K562 (cell line): ENCODE measurements at regions not wholly inside any gene's neighbourhood (a gene's known extent, or its start where the extent isn't known, plus 50 kb on each side); places are given as distances from the start of the nearest gene placed in this dataset.

Source experiments
- ATAC-seq: fragments of 200-7000 bp; cut with Tn5 transposase; 3 replicates; pipeline ENCODE4 v1.9.1; 2020; ENCODE audit warnings: moderate library complexity
- BruUV-seq: library from RNA; stranded (reverse); fragments of 400-500 nt; replicated peaks from 2 replicates; lab custom pipeline; 2021; lab: Mats Ljungman, UMichigan
- CTCF ChIA-PET: fragments of 300-600 bp; formaldehyde crosslinking; extraction: SDS; loops from one replicate; lab custom pipeline; 2021; ENCODE audit warnings: low intra/inter-chr PET ratio; lab: Yijun Ruan, JAX
- POLR2A ChIA-PET: fragments of 300-600, 350-650 bp; sonication (Branson Sonifier 250); formaldehyde crosslinking; extraction: SDS; loops from one replicate; lab custom pipeline; 2021; ENCODE audit warnings: antibody characterized with exemption, inconsistent platforms; lab: Yijun Ruan, JAX
- DNase-seq, 4 experiments: peaks; one replicate each; pipeline versions ENCODE4 v3.0.0 to v3.0.0-alpha.2; 2011 to 2018; ENCODE audit warnings: low spot score in 3 of 4, mixed read lengths in 3 of 4; ENCODE audit errors: extremely low read depth in 1 of 4
- FAIRE-seq: peaks from 2 replicates; lab custom pipeline; 2011; peaks lifted over from hg19 to GRCh38; lab: Jason Lieb, UNC
- H2AFZ ChIP-seq: 2 replicates; pipeline ENCODE4 v1.6.0; 2011; ENCODE audit warnings: low read depth, low read length, control low read depth, inconsistent platforms
- H3K27ac ChIP-seq: fragments of 200-600 bp; 3 replicates; pipeline ENCODE4 v1.8.0; 2011; ENCODE audit warnings: low read depth, mild to moderate bottlenecking, control low read depth, inconsistent platforms, low read length, moderate library complexity, mixed read lengths; ENCODE audit errors: extremely low read depth
- H3K27me3 ChIP-seq, 2 experiments: fragments of 300-600 bp in 1 of 2; 2 replicates in 1 of 2; 3 replicates in 1 of 2; pipeline versions ENCODE4 v1.6.0 to v1.8.0; 2011; ENCODE audit warnings: inconsistent platforms in 2 of 2, low read length in 2 of 2, mild to moderate bottlenecking in 1 of 2, mixed read lengths in 1 of 2, moderate library complexity in 1 of 2; ENCODE audit not compliant: control insufficient read depth in 2 of 2, insufficient read depth in 2 of 2
- H3K36me3 ChIP-seq: fragments of 300-600 bp; 3 replicates; pipeline ENCODE4 v1.8.0; 2011; ENCODE audit warnings: mild to moderate bottlenecking, low read length, inconsistent platforms; ENCODE audit not compliant: control insufficient read depth, insufficient read depth
- H3K4me1 ChIP-seq, 2 experiments: fragments of 200-600 bp in 1 of 2; replicated peaks in 1 of 2; 2 replicates in 1 of 2; 3 replicates in 1 of 2; pipeline versions ENCODE4 v1.5.1 to v1.8.0; 2011; ENCODE audit warnings: inconsistent platforms in 2 of 2, low read length in 2 of 2, mild to moderate bottlenecking in 1 of 2, mixed read lengths in 1 of 2, moderate library complexity in 1 of 2; ENCODE audit not compliant: control insufficient read depth in 2 of 2, insufficient read depth in 2 of 2
- H3K4me2 ChIP-seq: 2 replicates; pipeline ENCODE4 v1.6.1; 2011; ENCODE audit warnings: low read length, control low read depth, inconsistent platforms, mixed read lengths; ENCODE audit not compliant: insufficient read depth
- H3K4me3 ChIP-seq: fragments of 200-600 bp; sonication (generic), shearing (Covaris generic); 2 replicates; pipeline ENCODE4 v1.5.1; 2016; ENCODE audit warnings: control low read depth, inconsistent platforms
- H3K79me2 ChIP-seq: fragments of 200-600 bp; 3 replicates; pipeline ENCODE4 v1.8.0; 2011; ENCODE audit warnings: low read length, inconsistent platforms; ENCODE audit not compliant: control insufficient read depth, insufficient read depth
- H3K9ac ChIP-seq, 2 experiments: 2 replicates each; pipeline versions ENCODE4 v1.6.0 to v1.6.1; 2011; ENCODE audit warnings: low read depth in 2 of 2, low read length in 2 of 2, control low read depth in 1 of 2, inconsistent platforms in 1 of 2, mild to moderate bottlenecking in 1 of 2, mixed read lengths in 1 of 2; ENCODE audit not compliant: insufficient read depth in 1 of 2
- H3K9me1 ChIP-seq: one replicate; pipeline ENCODE4 v1.6.0; 2011; ENCODE audit warnings: inconsistent platforms, mild to moderate bottlenecking, low read length, moderate library complexity; ENCODE audit not compliant: control insufficient read depth, insufficient read depth
- H3K9me3 ChIP-seq: replicated peaks from 2 replicates; pipeline ENCODE4 v1.5.1; 2011; ENCODE audit warnings: low read depth, low read length, inconsistent platforms; ENCODE audit not compliant: control insufficient read depth, insufficient read depth
- H4K20me1 ChIP-seq: replicated peaks from 2 replicates; pipeline ENCODE4 v1.6.1; 2011; ENCODE audit warnings: low read length, inconsistent platforms, mixed read lengths; ENCODE audit not compliant: control insufficient read depth, insufficient read depth
- BHLHE40 ChIP-seq: IDR thresholded peaks from 2 replicates; pipeline ENCODE4 v1.6.1; 2011; ENCODE audit warnings: low read length, improper control_type of control experiment
- GATAD2B ChIP-seq: fragments of 450-650 bp; IDR thresholded peaks from 2 replicates; pipeline ENCODE4 v1.6.1; 2017; ENCODE audit warnings: mild to moderate bottlenecking, borderline replicate concordance
- GTF2E2 ChIP-seq: fragments of 200-800 bp; sonication (Bioruptor generic); IDR thresholded peaks from 2 replicates; pipeline ENCODE4 v1.6.1; 2016; ENCODE audit warnings: missing genetic modification characterization, missing compliant biosample characterization
- GTF2F1 ChIP-seq: IDR thresholded peaks from 2 replicates; pipeline ENCODE4 v1.6.1; 2011; ENCODE audit warnings: low read depth, low read length, improper control_type of control experiment
- ILF3 ChIP-seq: fragments of 450-650 bp; IDR thresholded peaks from 2 replicates; pipeline ENCODE4 v1.6.1; 2018; ENCODE audit warnings: antibody characterized with exemption, mild to moderate bottlenecking, moderate library complexity, borderline replicate concordance
- KDM1A ChIP-seq, 2 experiments: fragments of 450-650 bp; IDR thresholded peaks; 2 replicates each; pipeline ENCODE4 v1.6.1; 2016; ENCODE audit warnings: mild to moderate bottlenecking in 2 of 2
- NR2C1 ChIP-seq, 2 experiments: fragments of 450-650 bp; IDR thresholded peaks; 2 replicates each; pipeline ENCODE4 v1.6.1; 2017; ENCODE audit warnings: mild to moderate bottlenecking in 2 of 2, antibody characterized with exemption in 1 of 2, inconsistent platforms in 1 of 2, missing compliant biosample characterization in 1 of 2, missing genetic modification characterization in 1 of 2
- RBM39 ChIP-seq: fragments of 200-400 bp; formaldehyde crosslinking; optimal IDR thresholded peaks from 2 replicates; pipeline ENCODE3; 2018; ENCODE audit warnings: low read depth, low read length
- TRIM28 ChIP-seq: fragments of 450-650 bp; IDR thresholded peaks from 2 replicates; pipeline ENCODE4 v1.6.1; 2017
- U2AF2 ChIP-seq: fragments of 200-400 bp; formaldehyde crosslinking; optimal IDR thresholded peaks from 2 replicates; pipeline ENCODE3; 2017; ENCODE audit warnings: low read depth, mild to moderate bottlenecking, low read length
- ZNF175 ChIP-seq: fragments of 200-800 bp; sonication (Bioruptor generic); IDR thresholded peaks from 2 replicates; pipeline ENCODE4 v1.6.1; 2016; ENCODE audit warnings: low read depth, mild to moderate bottlenecking, missing genetic modification characterization, missing compliant biosample characterization
- ZNF274 ChIP-seq: IDR thresholded peaks from 2 replicates; pipeline ENCODE4 v1.6.1; 2011; ENCODE audit warnings: low read depth, mild to moderate bottlenecking, low read length, moderate library complexity, borderline replicate concordance
- WGBS: fragments of 100-300 bp; shearing (Covaris generic); methylation state at CpG from one replicate; pipeline ENCODE4 v1.1.6; 2016; ENCODE audit warnings: low coverage, mixed read lengths; ENCODE audit not compliant: insufficient coverage; ENCODE audit errors: missing lambda C conversion rate; 5-methylcytosine and 5-hydroxymethylcytosine counted together
- in situ Hi-C: fragments of 300-500 bp; cut with MboI; formaldehyde crosslinking; loops from 4 replicates; pipeline ENCODE4 v1.15.0; 2018; ENCODE audit warnings: inconsistent platforms, mixed read lengths
- intact Hi-C: fragments of 100-400 bp; cut with micrococcal nuclease; formaldehyde crosslinking; loops from 2 replicates; pipeline ENCODE4 v1.14.2; 2022
- TF ChIP-seq, protein P1 (sequence below): fragments of 250-450 bp; sonication (Bioruptor Pico); IDR thresholded peaks from 2 replicates; pipeline ENCODE4 v1.4.0; 2020; ENCODE audit warnings: mild to moderate bottlenecking, moderate library complexity
- TF ChIP-seq, protein P2 (sequence below): IDR thresholded peaks from 2 replicates; pipeline ENCODE4 v1.6.1; 2014; ENCODE audit warnings: antibody characterized with exemption
- TF ChIP-seq, protein P3 (sequence below): fragments of 450-650 bp; IDR thresholded peaks from 2 replicates; pipeline ENCODE4 v1.6.1; 2014; ENCODE audit warnings: low read depth, mild to moderate bottlenecking, moderate library complexity, borderline replicate concordance

DNA sequence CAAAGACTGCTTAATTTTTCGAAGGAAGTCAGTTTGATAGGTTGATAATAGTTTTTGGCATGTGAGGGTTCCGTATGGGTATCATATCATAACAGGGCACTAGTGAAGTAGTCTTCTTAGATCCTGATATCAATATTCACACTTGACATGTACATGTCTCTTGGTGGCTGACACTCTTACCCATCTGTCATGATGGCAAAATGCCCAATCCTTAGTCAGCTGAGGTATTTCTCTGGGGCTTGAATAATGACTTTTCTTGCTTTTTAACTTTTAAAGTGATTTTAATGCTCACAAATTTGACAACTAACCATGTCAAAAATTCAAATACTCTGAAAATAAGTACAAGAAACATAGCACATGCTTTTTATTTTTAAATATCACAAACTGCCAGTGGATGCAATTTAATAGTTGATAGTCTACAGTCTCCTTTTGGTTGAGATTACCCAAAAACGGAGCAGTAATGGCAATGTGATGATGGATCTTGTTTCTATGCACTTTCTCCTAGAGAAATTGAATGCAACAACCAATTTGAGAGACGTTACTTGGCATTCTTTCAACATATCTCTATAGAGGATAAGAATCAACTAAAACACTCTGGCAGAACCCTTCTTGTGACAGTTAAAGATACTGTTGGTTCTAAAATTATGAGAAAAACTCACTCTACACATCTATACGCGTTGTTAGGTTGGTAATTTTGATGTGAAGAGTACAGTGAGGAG is 552.9 kb upstream of the PABPC4L start:
- H3K4me2 ChIP-seq: no peak overlapping the region
- WGBS: 1% methylated on average over 6 of the region's 6 CpGs
- CTCF ChIA-PET: no interaction called here

More for the DNA sequence above, 552.9 kb upstream of the PABPC4L start:
- FAIRE-seq: no peak
- H3K9me3 ChIP-seq: no peaks in the 10 kb centered on the region
- H3K27me3 ChIP-seq: no peaks in the 10 kb centered on the region
- no TSS peak for BruUV-seq
- DNase-seq: no peak
- H3K9me1 ChIP-seq: no peaks in the 10 kb centered on the region
- ATAC-seq: no peak
- H4K20me1 ChIP-seq: no peaks in the 10 kb centered on the region
- no peak overlapping the region for H3K9ac ChIP-seq
- H3K4me3 ChIP-seq: no peak overlapping the region
- no peak for TF ChIP-seq ZNF175 (CRISPR knock-in tag)
- no peak for TF ChIP-seq GATAD2B
- no peak for TF ChIP-seq GTF2F1
- TF ChIP-seq KDM1A (IDR thresholded peaks at IDR 0.05): no peak
- TF ChIP-seq U2AF2: no peak
- no peak for TF ChIP-seq GTF2E2 (tag)
- TF ChIP-seq ZNF274: no peak
- TF ChIP-seq, protein P1, sequence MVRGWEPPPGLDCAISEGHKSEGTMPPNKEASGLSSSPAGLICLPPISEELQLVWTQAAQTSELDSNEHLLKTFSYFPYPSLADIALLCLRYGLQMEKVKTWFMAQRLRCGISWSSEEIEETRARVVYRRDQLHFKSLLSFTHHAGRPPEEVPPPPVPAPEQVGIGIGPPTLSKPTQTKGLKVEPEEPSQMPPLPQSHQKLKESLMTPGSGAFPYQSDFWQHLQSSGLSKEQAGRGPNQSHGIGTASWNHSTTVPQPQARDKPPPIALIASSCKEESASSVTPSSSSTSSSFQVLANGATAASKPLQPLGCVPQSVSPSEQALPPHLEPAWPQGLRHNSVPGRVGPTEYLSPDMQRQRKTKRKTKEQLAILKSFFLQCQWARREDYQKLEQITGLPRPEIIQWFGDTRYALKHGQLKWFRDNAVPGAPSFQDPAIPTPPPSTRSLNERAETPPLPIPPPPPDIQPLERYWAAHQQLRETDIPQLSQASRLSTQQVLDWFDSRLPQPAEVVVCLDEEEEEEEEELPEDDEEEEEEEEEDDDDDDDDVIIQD (CRISPR knock-in tag): no peak
- no peak for TF ChIP-seq TRIM28
- TF ChIP-seq RBM39: no peak
- no peak for TF ChIP-seq BHLHE40
- no peak for TF ChIP-seq NR2C1 (IDR thresholded peaks at IDR 0.05)
- TF ChIP-seq NR2C1 (tag; IDR thresholded peaks at IDR 0.05): no peak
- TF ChIP-seq, protein P2, sequence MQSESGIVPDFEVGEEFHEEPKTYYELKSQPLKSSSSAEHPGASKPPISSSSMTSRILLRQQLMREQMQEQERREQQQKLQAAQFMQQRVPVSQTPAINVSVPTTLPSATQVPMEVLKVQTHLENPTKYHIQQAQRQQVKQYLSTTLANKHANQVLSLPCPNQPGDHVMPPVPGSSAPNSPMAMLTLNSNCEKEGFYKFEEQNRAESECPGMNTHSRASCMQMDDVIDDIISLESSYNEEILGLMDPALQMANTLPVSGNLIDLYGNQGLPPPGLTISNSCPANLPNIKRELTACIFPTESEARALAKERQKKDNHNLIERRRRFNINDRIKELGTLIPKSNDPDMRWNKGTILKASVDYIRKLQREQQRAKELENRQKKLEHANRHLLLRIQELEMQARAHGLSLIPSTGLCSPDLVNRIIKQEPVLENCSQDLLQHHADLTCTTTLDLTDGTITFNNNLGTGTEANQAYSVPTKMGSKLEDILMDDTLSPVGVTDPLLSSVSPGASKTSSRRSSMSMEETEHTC: no peak
- TF ChIP-seq, protein P3, sequence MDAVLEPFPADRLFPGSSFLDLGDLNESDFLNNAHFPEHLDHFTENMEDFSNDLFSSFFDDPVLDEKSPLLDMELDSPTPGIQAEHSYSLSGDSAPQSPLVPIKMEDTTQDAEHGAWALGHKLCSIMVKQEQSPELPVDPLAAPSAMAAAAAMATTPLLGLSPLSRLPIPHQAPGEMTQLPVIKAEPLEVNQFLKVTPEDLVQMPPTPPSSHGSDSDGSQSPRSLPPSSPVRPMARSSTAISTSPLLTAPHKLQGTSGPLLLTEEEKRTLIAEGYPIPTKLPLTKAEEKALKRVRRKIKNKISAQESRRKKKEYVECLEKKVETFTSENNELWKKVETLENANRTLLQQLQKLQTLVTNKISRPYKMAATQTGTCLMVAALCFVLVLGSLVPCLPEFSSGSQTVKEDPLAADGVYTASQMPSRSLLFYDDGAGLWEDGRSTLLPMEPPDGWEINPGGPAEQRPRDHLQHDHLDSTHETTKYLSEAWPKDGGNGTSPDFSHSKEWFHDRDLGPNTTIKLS: no peak
- TF ChIP-seq ILF3: no peak
- H3K4me1 ChIP-seq: no peaks in the 10 kb centered on the region
- no peaks in the 10 kb centered on the region for H3K36me3 ChIP-seq
- in situ Hi-C loops (no loop called here), intact Hi-C loops (no loop called here)
- POLR2A ChIA-PET: no interaction called here
- H2AFZ ChIP-seq: no peak overlapping the region
- H3K79me2 ChIP-seq: no peaks in the 10 kb centered on the region
- no peak overlapping the region for H3K27ac ChIP-seq
